AG04449 (cell line): ENCODE measurements at regions not wholly inside any gene's neighbourhood (a gene's known extent, or its start where the extent isn't known, plus 50 kb on each side); places are given as distances from the start of the nearest gene placed in this dataset.

Source experiments
- CTCF ChIA-PET: fragments of 350-600 bp; formaldehyde crosslinking; extraction: SDS; loops from one replicate; lab custom pipeline; 2021; ENCODE audit warnings: antibody characterized with exemption; lab: Yijun Ruan, JAX
- POLR2A ChIA-PET: fragments of 400-600, 350-600 bp; formaldehyde crosslinking; extraction: SDS; loops from one replicate; lab custom pipeline; 2020; ENCODE audit warnings: antibody characterized with exemption, inconsistent platforms; lab: Yijun Ruan, JAX
- DNase-seq: peaks from one replicate; pipeline ENCODE4 v3.0.0-alpha.2; 2010; ENCODE audit warnings: low read depth, low spot score
- H3K4me3 ChIP-seq: 2 replicates; pipeline ENCODE4 v1.5.1; 2011; ENCODE audit warnings: low read depth, mild to moderate bottlenecking, control low read depth, low read length
- CTCF ChIP-seq: IDR thresholded peaks from one replicate; pipeline ENCODE4 v1.5.1; 2011; ENCODE audit warnings: mild to moderate bottlenecking, moderate library complexity, low read length, control low read depth, inconsistent platforms; ENCODE audit not compliant: insufficient read depth; ENCODE audit errors: missing control alignments

- CTCF ChIA-PET = interaction anchor here (1.3 kb wide), 1 partner anchor 230 kb away, joined by 4 read pairs; no protein-coding TSS in a partner anchor
- no peak for DNase-seq
- no peak for TF ChIP-seq CTCF
These were observed 55.9 kb upstream of the TMCC3 start for GRCh38 chr12:94706250-94706661.

GRCh38 chr12:94705676-94706075 lies 55.3 kb upstream of the TMCC3 start:
- ChIA-PET CTCF (interaction anchor here (1.3 kb wide), 1 partner anchor 231 kb away, joined by 4 read pairs; no protein-coding TSS in a partner anchor), POLR2A (no interaction called here)
- DNase-seq = no peak
- H3K4me3 ChIP-seq = no peak overlapping the region
- TF ChIP-seq CTCF = no peak

More at GRCh38 chr12:94706250-94706661, 55.9 kb upstream of the TMCC3 start:
- POLR2A ChIA-PET = no interaction called here
- no peak overlapping the region for H3K4me3 ChIP-seq

- CTCF ChIA-PET = no interaction called here
- no peak overlapping the region for H3K4me3 ChIP-seq
- POLR2A ChIA-PET = no interaction called here
- no peak for TF ChIP-seq CTCF
- peak; percentile 40 for DNase-seq
These were observed 54.3 kb upstream of the TMCC3 start for GRCh38 chr12:94704452-94705306.

GRCh38 chr12:94702696-94703095 lies 52.3 kb upstream of the TMCC3 start:
- ChIA-PET CTCF (no interaction called here), POLR2A (no interaction called here)
- no peak for TF ChIP-seq CTCF
- no peak for DNase-seq
- H3K4me3 ChIP-seq = no peak overlapping the region

- POLR2A ChIA-PET = no interaction called here
- DNase-seq = no peak
- no peak overlapping the region for H3K4me3 ChIP-seq
- CTCF ChIA-PET = no interaction called here
- TF ChIP-seq CTCF = no peak
These were observed 51.4 kb upstream of the TMCC3 start for GRCh38 chr12:94701711-94702110.

- no peak overlapping the region for H3K4me3 ChIP-seq
- CTCF ChIA-PET = no interaction called here
- DNase-seq = no peak
- POLR2A ChIA-PET = no interaction called here
- TF ChIP-seq CTCF = no peak
These were observed 50.3 kb upstream of the TMCC3 start for GRCh38 chr12:94700662-94701061.
